GM18909 (cell line): ENCODE measurements at regions not wholly inside any gene's neighbourhood (a gene's known extent, or its start where the extent isn't known, plus 50 kb on each side); places are given as distances from the start of the nearest gene placed in this dataset.

Source experiments
- ATAC-seq: cut with Tn5 transposase; IDR thresholded peaks from one replicate; pipeline ENCODE4 v1.9.1; 2021; ENCODE audit warnings: mild to moderate bottlenecking; ENCODE audit not compliant: unreplicated experiment, poor library complexity

DNA sequence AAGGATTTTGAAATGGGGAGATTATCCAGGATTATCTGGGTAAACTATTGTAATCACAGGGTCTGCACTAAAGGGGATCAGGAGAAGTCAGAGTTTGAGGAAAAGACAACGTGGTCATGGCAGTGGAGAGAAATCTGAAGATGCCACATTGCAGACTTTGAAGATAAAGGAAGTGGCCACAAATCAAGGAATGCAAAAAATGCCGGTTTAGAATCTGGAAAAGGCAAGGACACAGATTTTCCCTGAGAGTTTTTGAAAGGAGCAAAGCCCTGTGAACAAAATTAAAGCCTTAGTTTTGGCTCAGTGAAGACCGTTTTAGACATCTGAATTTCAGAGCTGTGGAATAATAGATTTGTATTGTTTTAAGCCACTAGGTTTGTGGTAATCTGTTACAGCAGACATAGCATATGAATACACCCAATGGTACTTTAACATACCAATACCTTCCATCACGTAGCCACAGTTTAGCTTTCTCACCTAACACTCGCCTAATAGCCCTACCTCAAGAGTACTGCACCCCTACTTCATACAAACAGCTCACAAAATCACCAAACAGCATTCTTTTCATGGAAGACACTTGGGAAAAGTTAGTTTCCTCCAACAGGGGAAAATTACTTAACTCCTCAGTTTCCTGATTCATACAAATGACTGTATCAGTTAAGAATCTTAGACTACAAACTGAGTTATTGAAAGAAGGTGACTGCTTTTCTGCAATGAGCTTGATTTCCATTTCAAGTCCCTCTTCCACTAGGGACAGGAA lies 446.5 kb downstream of the INHBA start:
- ATAC-seq = no peak

DNA sequence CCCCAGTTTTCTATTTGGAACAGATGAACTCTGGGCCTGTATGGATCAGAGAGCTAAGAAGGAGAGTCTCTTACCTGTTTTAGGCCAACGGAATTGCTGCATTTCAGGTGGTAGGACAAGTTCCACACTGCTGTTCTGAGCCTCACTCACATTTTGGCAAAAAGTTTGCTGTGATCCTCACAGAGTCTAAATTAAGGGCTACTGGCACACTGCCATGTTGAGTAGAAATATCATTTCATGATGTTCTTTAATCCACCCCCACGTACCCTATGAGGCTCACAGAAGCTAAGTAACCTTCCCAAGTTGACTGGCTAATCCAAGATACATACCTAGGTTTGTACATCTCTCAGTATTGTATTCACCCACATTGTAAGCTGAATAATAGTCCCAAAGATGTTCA lies 447.2 kb downstream of the INHBA start:
- no peak for ATAC-seq

DNA sequence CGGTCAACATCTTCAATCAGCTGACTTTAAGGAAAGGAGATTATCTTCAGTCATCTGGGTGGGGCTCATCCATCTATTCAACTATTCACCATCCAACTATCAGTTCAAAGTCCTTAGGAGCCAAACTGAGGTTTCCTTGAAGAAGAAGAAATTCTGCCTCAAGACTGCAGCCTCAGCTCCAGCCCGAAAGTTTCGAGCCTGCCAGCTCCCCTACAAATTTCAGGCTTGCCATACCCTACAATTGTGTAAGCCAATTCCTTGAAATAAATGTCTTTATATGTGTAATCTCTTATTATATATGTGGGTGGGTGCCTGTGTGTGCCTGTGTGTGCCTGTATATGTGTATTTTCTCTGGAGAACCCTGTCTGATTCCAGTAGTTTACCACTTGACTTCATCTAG lies 447.8 kb downstream of the INHBA start:
- ATAC-seq = no peak

DNA sequence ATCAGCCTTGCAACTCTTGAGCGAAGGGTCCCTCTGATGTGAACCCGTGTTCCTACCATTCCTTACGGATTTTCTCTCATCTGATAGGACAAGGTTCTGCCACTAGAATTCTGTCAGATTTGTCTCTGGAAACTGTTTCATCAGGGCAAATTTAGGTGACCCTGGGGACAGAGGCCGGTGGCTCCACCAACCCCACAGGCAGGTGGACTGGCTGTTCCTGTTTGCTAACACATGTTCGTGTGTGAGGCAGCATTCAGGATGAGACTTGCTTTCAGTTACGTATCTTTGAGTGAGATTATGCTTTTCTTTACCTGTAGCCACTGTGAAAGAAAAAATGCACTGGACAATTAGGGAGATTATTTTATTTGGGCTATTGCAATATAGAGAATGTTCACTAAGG lies 449.9 kb downstream of the INHBA start:
- ATAC-seq = no peak

DNA sequence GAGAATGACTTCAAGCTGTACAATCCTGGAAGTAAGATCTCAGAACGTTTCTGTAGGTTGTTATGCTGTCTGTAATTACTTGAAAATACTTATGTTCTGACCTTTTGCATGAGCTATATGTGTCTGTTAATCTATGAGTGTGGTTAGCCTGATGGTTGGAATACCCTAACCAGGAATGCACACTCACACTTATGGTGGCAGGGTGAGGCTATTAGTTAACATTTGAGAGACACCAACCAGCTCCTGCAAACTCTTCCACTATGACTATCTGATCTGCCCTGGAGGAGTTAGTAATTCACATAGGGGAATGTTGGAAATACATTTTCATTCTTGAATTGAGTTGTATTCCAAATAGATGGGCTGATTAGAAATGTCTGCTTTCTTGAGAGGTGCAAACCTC lies 450.3 kb downstream of the INHBA start:
- no peak for ATAC-seq

DNA sequence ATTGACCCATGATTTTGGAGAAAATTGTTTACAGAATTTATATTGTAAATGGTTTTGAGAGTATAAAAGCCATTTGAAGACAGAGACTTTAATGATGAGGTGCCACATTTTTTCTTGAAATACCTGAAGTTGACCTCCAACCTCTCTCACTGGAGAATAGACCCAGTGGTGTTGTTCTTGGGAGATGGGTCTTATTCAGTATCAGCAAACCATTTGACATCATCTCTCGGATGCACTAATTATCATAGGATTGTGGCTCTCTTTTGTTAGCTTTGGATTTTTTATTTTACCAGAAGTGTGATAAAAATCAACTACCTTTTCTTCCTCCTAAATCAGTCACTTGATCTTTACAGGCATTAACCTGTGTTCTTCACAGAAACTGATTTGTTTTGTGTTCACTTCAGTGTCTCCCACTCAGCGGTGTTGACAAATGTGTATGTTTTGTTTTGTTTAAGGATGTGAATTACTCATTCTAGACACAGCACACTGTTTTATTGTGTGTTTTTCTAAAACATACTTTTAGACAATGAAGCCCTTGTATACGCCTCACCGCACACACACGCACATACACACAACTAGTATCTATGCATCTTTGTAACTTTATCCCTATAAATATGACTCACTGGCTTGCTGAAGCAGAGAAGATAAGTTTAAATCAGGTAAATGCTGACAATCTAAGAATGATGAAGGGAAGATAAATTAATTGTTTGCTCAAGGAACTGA lies 455.6 kb downstream of the INHBA start:
- no peak for ATAC-seq

DNA sequence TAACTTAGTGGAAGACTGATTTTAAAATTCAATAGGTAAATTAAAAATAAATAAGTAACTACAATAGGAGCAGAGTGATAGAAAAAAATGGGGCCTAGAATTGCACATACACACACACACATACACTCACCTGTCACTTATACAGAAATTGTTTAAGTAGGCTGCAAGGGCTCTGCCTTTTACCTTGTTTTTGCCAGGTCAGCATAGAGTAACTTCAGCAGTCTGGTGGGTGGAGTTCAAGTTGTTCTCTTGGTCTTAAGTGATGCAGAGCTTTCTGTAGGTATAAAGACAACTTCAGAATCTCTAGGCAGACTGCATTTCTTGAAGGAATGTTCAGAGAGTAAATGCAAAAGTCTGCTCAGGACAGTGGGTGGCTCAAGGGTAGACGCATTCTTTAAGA lies 457.0 kb downstream of the INHBA start:
- ATAC-seq = no peak

DNA sequence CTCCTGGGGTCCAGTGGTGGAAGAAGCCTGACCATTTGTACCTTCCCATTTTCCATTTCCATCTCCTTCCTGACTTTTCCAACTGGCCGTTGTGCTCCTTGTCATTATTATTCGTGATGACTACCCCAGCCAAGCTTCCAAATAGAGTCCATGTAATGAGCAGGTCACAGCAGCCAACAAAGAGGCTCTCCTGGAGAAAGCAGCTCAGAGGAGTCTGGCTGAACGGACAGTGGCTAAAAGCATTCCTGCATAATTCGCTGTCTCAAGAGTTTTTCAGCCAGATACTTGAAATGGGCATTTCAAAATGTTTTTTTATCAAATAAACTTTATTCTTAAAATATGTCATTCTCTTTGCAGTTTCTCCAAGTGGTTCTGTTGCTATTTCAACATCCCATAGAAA lies 458.6 kb downstream of the INHBA start:
- ATAC-seq = no peak

DNA sequence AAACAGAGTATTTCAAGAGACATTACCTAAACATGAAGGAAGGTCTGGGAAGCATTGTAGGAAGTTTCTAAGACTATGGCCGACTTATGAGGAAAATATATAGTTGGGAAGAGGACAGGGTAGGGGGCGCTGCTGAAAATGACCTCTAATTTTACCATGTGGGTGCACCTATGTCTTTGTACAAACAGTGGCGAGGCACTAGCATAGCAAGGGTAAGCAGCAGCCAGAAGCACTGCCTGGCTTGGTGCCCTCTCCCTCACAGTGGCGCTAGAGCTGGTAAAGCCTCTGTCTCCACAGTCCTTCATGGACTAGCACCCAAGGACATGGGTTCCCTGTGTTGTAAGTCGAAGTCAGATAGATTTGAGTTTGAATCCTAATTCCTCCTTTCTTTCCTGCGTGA lies 461.2 kb downstream of the INHBA start:
- ATAC-seq = no peak

DNA sequence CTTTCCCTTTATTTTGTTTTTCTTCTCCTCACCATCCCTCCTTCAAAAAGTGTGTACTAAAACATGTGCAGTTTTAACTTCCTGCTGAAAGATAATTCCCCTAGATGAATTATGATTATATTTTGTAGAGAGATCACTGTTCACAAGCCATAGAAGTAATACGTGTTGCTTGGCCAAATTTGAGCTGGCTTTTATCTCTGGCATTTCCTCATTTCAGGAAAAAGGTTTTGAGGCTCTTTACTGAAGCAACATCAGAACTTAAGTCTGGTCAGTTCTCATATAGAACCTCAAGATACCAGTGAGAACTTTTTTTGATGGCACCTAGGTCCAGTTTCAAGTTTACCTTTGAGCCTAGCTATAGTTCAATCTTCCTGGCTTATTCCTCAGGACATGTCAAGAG lies 463.3 kb downstream of the INHBA start:
- no peak for ATAC-seq

DNA sequence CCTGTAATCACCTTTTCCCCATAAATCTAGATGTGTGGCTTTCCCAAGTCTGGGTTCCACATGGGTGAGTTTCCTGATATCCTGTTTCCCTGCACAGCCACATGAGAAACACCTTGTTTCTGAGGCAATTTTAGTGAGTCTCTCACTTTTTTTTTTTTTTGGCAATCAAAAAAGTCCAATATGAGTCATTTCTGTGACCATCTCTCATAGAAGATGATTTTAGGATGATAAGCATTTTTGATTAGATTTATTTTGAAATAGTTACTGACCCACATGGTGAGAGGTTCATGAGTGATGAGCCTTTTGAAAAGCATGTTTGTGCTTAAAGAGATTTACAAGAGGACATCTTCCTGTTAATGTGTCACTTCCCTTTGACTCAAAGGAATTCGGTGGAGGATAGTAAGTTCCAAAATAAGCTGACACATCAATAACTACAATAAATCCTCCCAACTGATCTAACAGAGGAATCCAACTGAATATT lies 464.0 kb downstream of the INHBA start:
- no peak for ATAC-seq

DNA sequence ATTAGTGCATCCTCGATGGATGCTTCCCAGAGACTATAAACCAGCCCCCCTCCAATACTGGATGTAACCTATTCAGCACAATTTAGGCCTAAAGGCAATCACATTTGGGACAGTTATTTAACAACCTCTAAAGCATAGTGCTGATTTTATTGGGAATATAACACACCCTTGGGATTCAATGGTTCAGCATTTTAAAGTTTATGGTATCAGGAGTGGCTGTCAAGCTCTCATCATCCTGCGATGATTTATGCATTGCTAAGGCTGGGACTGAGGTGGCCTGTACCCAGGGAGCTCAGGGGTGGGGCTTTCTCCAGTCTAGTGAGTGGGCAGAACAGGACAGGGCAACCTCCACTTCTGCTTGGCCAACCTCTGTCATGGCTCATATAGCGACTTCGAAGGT lies 464.9 kb downstream of the INHBA start:
- no peak for ATAC-seq

DNA sequence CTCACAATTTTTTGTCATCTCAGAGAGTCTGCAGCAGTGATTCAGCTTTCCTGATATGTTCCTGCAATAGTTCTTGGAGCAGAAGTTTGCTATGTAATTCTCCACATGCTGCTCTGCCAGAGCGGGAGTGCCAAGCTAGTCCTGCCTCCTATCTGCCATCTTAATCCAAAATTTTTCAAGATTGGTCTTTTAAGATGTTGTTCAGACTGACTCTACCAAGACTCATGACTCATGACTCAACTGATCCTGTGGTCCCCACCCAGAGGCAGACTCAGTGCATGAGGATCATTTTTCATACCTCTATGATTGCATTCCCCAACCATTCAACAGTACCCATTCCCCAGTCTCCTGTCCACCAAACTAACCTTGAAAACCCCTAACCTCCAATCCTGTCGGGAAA lies 470.8 kb downstream of the INHBA start:
- ATAC-seq = no peak

DNA sequence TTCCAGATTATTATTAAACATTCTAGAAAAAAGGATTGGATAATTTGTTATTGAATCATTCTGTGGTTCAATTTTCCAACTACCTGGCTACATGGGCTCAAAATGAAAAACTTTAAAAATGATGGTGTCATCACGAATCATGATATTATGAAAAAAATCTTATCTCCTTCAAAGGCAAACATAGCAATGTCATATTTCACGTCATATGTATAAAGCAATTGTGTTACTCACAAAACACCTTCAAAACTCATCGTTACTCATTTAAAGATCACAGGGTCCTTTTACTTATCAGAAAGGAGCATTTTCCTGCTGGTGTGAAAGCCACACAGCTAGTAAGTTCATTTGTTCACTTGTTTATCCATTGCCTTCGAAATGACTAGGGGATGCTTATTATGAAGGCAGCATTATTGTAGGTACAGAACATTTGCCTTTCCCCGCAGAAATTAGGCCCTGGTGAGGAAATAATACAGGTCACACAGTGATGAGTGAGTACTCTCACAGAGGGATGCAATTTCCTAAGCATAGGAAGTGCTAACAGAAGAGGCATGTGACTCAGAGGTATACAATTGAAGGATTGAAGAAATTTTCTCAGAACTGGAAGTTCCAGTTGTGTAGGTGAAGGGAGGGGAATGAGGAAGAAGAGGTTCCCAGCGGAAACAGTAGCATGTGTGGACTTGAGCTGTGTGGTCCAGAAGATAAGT lies 478.7 kb downstream of the INHBA start:
- ATAC-seq = no peak

DNA sequence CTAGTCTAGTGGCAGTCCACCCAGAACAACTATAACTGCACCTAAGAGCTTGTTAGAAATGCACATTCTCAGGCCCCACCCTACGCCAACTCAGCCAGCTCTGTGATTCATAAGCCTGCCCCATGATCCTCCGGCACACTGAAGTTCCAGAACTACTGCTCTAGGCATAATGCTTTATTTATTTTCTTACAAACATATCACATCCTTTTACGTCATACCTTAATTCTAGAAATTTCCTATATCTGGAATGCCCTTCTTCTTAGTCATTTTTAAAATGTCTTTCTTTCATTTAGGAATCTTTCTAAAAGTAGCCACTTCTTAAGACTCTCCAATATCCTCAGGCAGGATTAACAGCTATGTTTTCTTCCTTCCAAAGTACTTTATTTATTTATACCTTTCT lies 480.1 kb downstream of the INHBA start:
- ATAC-seq = no peak

DNA sequence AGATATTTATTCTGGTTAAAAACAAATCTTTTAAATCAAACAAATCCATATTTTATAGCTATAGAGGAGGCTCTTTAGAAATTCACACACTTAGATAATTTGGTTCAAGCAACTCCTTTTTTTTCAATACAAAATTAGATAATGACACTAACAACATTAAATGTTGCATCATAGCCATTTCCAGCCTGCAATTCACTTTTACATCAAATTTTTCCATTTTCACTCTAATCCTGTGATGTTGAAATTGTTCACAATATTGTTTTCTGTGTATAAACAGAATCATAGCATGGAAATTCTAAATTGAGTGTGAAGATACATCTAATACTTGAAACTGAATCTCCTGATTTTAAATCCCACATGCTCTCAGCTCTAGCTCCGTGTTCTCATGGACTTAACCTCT lies 482.6 kb downstream of the INHBA start:
- no peak for ATAC-seq

DNA sequence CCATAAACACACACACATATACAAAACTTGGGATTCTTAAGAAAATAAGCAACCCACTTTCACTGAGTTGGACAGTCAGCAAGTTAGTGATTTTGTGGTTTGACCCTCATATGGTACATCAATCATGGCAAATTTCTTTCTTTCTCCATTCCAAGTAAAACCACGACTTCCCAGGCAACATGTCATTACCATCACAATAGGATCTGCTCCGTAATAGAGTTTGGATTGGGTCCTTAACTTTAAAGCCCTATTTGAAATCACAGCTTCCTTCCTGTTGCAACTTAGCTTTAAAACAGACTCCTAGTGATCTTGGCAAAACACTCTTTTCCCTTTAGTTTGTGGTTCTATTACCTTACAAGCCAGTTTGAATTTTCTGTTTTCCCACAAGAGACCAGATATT lies 483.6 kb downstream of the INHBA start:
- ATAC-seq = no peak

DNA sequence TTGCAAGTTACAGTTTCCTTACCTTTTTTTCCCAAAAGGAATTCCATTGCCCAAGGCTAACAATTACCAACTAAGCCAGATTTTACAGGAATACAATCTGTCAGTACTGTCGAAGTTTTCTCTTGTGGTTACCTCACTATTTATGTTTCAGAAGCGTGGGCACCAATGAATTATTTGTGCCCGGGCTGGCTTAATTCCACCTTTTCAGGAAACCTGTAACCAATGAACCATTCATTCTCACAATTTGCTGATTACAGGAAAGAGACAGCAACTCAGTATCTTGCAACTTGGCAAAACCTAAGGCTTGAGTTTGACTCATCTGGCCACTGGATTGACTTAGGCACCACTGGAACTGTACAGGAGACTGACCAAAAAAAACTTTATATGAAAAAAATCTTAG lies 485.6 kb downstream of the INHBA start:
- no peak for ATAC-seq

DNA sequence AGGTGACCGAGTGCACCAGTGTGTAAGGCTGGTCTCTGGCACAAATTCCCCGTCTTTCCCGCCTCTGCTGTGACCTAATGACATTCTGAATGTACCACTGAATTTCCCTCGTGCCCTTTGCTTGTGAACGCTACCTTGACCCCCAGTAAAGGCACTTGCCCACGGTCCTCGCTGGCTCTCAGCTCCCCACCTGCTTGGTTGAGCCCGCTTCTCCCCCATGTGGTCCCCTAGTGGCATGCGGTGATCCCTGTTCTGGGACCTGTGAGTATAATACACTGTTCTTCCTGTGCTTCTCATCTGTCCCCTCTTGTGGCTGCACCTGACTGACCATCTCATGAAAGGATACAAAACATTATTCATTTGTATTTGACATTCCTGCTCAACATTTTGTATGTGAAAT lies 495.7 kb downstream of the INHBA start:
- ATAC-seq = no peak

DNA sequence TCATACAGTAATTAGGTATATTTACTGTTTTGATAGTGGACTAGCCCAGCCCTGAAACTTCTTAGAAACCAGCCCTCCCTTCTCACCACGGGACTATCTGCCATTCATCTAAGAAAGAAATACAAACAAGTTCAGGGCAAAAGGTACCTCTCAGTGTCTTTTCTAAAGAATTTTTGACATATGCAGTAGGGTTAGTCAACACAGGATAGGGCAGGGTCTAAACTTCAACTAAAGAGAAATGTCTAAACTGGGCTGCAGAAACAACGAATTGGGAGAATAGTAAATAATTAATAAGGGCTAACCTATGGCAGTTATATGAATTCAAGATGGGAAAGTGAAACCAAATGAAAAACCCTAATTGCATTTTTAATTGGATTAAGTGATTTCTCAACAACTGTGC lies 496.6 kb downstream of the INHBA start:
- peak; percentile 31 for ATAC-seq

DNA sequence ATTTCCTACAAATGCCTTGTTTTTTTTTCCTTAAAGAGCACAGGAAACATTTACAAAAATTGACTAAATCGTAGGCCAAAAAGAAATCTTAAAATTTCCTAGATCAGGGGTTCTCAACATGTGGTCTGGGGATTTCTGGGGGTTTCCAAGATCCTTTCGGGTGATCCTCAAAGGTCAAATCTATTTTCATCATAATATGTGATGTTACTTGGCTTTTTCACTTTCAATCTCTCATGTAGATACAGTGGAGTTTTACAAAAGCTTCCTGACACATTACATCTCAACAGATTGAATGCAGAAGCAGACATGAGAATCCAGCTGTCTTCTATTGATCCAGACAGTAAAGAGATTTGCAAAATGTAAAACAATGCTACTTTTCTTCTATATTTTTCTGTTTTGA lies 497.3 kb downstream of the INHBA start:
- ATAC-seq = peak; percentile 73
